ENCODE measurements at regions not wholly inside any gene's neighbourhood (a gene's known extent, or its start where the extent isn't known, plus 50 kb on each side); places are given as distances from the start of the nearest gene placed in this dataset.
A peak's percentile ranks its signal among the peaks of the same experiment; 100 is the strongest.
"Not testable (repeated sequence)": the region's sequence is repeated elsewhere in the genome, so short reads cannot be mapped to it uniquely, and the experiment has no call there.

DNA sequence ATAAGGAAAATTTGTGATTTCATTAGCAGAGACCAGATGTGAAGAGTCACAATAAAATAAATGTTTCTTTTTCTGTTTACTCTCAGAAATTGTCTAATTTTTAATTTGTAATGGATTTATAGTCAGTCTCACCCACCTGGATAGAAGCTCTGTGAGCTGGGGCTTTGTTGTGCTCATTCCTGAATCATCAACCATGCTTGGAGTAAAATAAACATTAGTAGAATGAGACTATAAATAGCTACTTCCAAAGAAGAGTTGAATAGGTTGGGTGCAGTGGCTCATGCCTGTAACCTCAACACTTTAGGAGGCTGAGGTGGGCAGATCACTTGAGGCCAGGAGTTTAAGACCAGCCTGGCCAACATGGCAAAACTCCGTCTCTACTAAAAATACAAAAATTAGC, 185.3 kb upstream of the FBXO33 start:
- no peak for DNase-seq (ENCODE audit: low read depth)

DNA sequence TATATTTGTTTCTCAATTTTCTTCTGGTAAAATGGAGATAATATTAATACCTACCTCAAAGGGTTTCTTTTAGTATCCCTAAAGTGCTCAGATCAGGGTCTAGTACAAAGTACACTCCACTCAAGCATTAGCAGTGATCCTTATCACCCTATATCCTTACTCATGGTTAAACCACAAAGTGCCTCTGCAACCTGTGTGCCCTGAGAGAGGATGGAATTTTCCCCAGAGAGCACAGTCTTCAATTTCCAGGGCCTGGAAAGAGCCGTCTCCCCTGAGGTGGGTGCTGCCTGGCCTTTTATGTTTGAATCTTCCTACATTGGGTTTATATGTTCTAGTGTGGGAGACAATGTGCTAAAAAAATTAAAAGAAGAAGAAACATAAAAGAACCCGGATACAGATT, 183.1 kb upstream of the FBXO33 start:
- no peak for DNase-seq (ENCODE audit: low read depth)
- no peaks in the 10 kb centered on the region for H3K4me1 ChIP-seq (ENCODE audit: control insufficient read depth, insufficient read depth, low read length)
- H3K9me3 ChIP-seq (ENCODE audit: control insufficient read depth, low read length), result no peaks in the 10 kb centered on the region

More for the DNA sequence above, 185.3 kb upstream of the FBXO33 start:
- Histone ChIP-seq H3K4me1 (ENCODE audit: control insufficient read depth, insufficient read depth, low read length) (no peaks in the 10 kb centered on the region), H3K9me3 (ENCODE audit: control insufficient read depth, low read length) (no peaks in the 10 kb centered on the region), H3K27me3 (replicated peaks; ENCODE audit: control insufficient read depth, insufficient read depth, low read length) (no peaks in the 10 kb centered on the region), H3K9ac (ENCODE audit: low read length) (no peak overlapping the region), H3K4me3 (ENCODE audit: low read length) (no peak overlapping the region), H3K36me3 (ENCODE audit: control insufficient read depth, insufficient read depth, low read length, severe bottlenecking) (no peaks in the 10 kb centered on the region)

DNA sequence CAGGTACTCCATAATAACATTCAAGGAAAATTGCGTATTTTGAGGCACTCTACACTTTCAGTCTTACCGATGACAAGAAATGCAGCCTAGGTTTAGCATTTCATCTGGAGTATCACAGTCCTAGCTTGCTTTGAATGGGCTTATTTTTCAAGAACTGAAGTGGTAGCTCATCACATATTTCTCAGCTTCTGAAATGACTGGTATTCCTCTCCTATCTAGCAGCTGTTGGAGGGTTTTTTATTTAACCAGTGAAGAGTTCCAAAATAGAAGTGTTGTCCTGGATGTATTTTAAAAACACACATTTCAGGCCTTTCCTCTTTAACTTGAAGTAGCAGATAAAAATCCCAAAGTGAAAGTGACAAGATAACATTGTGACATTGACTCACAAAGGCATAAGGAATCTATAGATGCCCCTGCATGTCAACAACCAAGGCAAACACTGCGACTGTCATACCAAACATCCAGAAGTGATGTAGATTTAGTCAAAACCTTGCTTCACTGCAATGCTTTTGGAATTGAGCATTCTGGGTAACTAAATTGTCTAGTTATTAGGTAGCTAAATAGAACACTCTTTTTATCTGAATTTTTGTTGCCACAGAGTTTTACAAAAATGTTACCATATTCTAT, 182.2 kb upstream of the FBXO33 start:
- no peaks in the 10 kb centered on the region for H3K27me3 ChIP-seq (replicated peaks; ENCODE audit: control insufficient read depth, insufficient read depth, low read length)
- no peaks in the 10 kb centered on the region for H3K9me3 ChIP-seq (ENCODE audit: control insufficient read depth, low read length)
- no peaks in the 10 kb centered on the region for H3K4me1 ChIP-seq (ENCODE audit: control insufficient read depth, insufficient read depth, low read length)
- DNase-seq (ENCODE audit: low read depth), result no peak
- no peak overlapping the region for H3K4me3 ChIP-seq (ENCODE audit: low read length)
- no peak overlapping the region for H3K9ac ChIP-seq (ENCODE audit: low read length)
- no peaks in the 10 kb centered on the region for H3K36me3 ChIP-seq (ENCODE audit: control insufficient read depth, insufficient read depth, low read length, severe bottlenecking)

More for the DNA sequence above, 183.1 kb upstream of the FBXO33 start:
- Histone ChIP-seq H3K9ac (ENCODE audit: low read length) (no peak overlapping the region), H3K36me3 (ENCODE audit: control insufficient read depth, insufficient read depth, low read length, severe bottlenecking) (no peaks in the 10 kb centered on the region), H3K27me3 (replicated peaks; ENCODE audit: control insufficient read depth, insufficient read depth, low read length) (no peaks in the 10 kb centered on the region), H3K4me3 (ENCODE audit: low read length) (no peak overlapping the region)

DNA sequence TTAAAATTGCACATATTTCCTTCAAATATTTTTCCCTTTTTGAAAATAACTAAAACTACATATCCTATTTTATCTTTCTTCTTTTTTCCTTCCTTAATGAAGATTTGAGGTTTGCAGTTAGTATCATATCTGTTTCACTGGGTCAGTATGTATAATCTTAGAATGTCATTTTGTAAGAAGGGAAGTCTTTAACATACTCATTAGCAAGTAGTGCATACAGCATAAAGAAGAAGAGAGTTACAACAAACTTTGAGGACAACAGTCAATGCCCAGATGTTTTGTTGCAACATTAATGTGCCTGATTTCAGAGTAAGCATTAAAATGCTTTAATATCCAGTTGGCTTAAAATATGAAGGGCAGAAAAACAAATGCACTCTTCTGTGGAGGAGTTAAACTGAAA, 176.9 kb upstream of the FBXO33 start:
- Histone ChIP-seq H3K36me3 (ENCODE audit: control insufficient read depth, insufficient read depth, low read length, severe bottlenecking) (no peaks in the 10 kb centered on the region), H3K27me3 (replicated peaks; ENCODE audit: control insufficient read depth, insufficient read depth, low read length) (no peaks in the 10 kb centered on the region), H3K4me1 (ENCODE audit: control insufficient read depth, insufficient read depth, low read length) (no peaks in the 10 kb centered on the region), H3K9ac (ENCODE audit: low read length) (no peak overlapping the region), H3K4me3 (ENCODE audit: low read length) (no peak overlapping the region), H3K9me3 (ENCODE audit: control insufficient read depth, low read length) (peaks cover 2% of the 10 kb centered on the region)
- DNase-seq (ENCODE audit: low read depth), result no peak

DNA sequence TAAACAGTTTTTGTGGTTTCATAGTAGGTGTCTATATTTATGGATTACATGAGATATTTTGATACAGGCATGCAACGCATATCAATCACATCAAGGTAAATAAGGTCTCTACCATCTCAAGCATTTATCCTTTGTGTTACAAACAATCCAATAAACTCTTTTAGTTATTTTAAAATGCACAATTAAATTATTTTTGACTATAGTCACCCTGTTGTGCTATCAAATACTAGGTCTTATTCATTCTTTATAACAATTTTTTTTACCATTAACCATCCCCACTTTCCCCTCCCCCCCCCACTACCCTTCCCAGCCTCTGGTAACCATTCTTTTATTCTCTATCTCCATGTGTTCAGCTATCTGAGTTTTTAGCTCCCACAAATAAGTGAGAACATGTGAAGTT, 175.7 kb upstream of the FBXO33 start:
- Histone ChIP-seq H3K4me1 (ENCODE audit: control insufficient read depth, insufficient read depth, low read length) (no peaks in the 10 kb centered on the region), H3K4me3 (ENCODE audit: low read length) (no peak overlapping the region), H3K9me3 (ENCODE audit: control insufficient read depth, low read length) (peaks cover 2% of the 10 kb centered on the region), H3K36me3 (ENCODE audit: control insufficient read depth, insufficient read depth, low read length, severe bottlenecking) (no peaks in the 10 kb centered on the region), H3K27me3 (replicated peaks; ENCODE audit: control insufficient read depth, insufficient read depth, low read length) (no peaks in the 10 kb centered on the region), H3K9ac (ENCODE audit: low read length) (no peak overlapping the region)
- DNase-seq (ENCODE audit: low read depth), result no peak

DNA sequence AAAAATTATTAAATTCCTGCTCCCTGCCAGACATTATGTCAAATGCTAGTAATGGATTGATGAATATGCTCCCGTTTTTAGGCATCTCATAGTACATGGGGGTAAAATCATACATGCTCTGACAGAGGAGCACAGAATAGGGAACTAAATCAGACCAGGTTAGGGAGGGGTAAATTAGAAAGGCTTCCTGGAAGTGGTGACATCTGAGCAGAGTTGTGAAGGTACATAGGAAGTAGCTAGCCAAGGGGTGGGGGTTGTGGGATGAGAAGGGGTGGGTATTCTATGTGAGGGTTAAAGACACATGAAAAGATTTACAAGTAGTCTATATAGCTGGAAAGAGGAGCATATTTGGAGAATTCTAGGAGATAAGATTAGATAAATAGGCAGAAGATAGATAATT, 171.7 kb upstream of the FBXO33 start:
- no peak for DNase-seq (ENCODE audit: low read depth)
- no peak overlapping the region for H3K9ac ChIP-seq (ENCODE audit: low read length)
- H3K4me3 ChIP-seq (ENCODE audit: low read length), result no peak overlapping the region
- no peaks in the 10 kb centered on the region for H3K4me1 ChIP-seq (ENCODE audit: control insufficient read depth, insufficient read depth, low read length)
- H3K9me3 ChIP-seq (ENCODE audit: control insufficient read depth, low read length), result peaks cover 2% of the 10 kb centered on the region
- no peaks in the 10 kb centered on the region for H3K27me3 ChIP-seq (replicated peaks; ENCODE audit: control insufficient read depth, insufficient read depth, low read length)
- H3K36me3 ChIP-seq (ENCODE audit: control insufficient read depth, insufficient read depth, low read length, severe bottlenecking), result no peaks in the 10 kb centered on the region

DNA sequence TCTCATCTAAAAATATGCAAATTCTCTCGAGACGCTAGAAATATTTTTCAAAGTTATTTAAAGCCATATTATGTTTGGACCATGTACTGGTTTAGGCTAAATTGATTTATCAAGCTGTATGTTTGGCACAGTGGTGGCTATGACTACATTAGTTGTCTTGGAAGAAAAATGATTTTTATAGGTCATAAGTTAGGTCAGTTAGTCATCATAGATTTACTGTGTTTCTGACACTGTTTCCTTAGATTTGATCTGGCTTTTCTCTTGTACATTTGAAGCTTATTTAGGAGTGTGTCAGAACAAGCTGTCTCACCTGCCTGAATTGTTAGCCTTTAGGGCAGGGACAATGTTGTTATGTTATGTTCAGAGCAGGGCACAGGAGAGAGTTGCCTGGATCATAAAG, 161.1 kb upstream of the FBXO33 start:
- H3K9me3 ChIP-seq (ENCODE audit: control insufficient read depth, low read length), result no peaks in the 10 kb centered on the region
- DNase-seq (ENCODE audit: low read depth), result no peak

DNA sequence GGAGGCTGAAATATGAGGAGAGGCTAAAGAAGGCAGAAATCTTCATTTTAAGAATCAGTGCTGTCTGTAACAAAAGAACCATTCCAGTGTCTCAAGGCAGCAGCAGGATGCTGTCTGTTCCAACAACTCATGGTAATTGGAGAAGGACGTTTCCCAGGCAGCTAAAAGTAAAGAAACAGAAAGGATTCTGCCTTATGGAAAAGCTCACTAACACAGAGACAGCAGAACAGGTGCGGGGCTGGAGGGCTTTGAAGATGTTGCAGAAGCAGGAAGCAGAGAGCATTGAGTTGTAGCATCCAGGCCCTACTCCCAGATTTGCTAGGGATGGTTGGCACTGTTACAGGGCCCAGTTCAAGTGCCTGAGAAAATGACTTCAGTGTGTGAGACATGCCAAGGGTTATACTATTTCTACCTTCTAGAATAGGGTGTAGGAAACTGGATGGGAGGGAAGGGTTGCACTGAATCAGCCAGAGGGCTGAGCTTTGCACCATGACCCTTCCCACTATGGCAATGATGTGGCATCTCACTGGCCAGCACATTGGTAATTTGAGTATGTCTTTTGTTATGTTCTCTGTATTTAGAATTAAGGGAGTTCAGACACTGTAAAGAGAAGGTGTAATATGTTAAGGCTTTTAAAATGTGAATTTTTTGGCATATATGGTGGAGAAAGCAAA, 160.0 kb upstream of the FBXO33 start:
- Histone ChIP-seq H3K9me3 (ENCODE audit: control insufficient read depth, low read length) (no peaks in the 10 kb centered on the region), H3K9ac (ENCODE audit: low read length) (no peak overlapping the region), H3K27me3 (replicated peaks; ENCODE audit: control insufficient read depth, insufficient read depth, low read length) (no peaks in the 10 kb centered on the region), H3K4me3 (ENCODE audit: low read length) (no peak overlapping the region), H3K36me3 (ENCODE audit: control insufficient read depth, insufficient read depth, low read length, severe bottlenecking) (no peaks in the 10 kb centered on the region), H3K4me1 (ENCODE audit: control insufficient read depth, insufficient read depth, low read length) (peaks cover 3% of the 10 kb centered on the region)
- no peak for DNase-seq (ENCODE audit: low read depth)

More for the DNA sequence above, 161.1 kb upstream of the FBXO33 start:
- Histone ChIP-seq H3K36me3 (ENCODE audit: control insufficient read depth, insufficient read depth, low read length, severe bottlenecking) (no peaks in the 10 kb centered on the region), H3K4me3 (ENCODE audit: low read length) (no peak overlapping the region), H3K9ac (ENCODE audit: low read length) (no peak overlapping the region), H3K4me1 (ENCODE audit: control insufficient read depth, insufficient read depth, low read length) (peaks cover 3% of the 10 kb centered on the region), H3K27me3 (replicated peaks; ENCODE audit: control insufficient read depth, insufficient read depth, low read length) (no peaks in the 10 kb centered on the region)

DNA sequence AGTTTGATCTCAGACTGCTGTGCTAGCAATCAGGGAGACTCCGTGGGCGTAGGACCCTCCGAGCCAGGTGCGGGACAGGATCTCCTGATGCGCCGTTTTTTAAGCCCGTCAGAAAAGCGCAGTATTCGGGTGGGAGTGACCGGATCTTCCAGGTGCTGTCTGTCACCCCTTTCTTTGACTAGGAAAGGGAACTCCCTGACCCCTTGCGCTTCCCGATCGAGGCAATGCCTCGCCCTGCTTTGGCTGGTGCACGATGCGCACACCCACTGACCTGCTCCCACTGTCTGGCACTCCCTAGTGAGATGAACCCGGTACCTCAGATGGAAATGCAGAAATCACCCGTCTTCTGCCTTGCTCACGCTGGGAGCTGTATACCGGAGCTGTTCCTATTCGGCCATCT, 157.6 kb upstream of the FBXO33 start:
- H3K4me1 ChIP-seq (ENCODE audit: control insufficient read depth, insufficient read depth, low read length); DNase-seq (ENCODE audit: low read depth); H3K36me3 ChIP-seq (ENCODE audit: control insufficient read depth, insufficient read depth, low read length, severe bottlenecking); H3K4me3 ChIP-seq (ENCODE audit: low read length); H3K9me3 ChIP-seq (ENCODE audit: control insufficient read depth, low read length); H3K9ac ChIP-seq (ENCODE audit: low read length); H3K27me3 ChIP-seq (replicated peaks; ENCODE audit: control insufficient read depth, insufficient read depth, low read length): not testable (repeated sequence)

DNA sequence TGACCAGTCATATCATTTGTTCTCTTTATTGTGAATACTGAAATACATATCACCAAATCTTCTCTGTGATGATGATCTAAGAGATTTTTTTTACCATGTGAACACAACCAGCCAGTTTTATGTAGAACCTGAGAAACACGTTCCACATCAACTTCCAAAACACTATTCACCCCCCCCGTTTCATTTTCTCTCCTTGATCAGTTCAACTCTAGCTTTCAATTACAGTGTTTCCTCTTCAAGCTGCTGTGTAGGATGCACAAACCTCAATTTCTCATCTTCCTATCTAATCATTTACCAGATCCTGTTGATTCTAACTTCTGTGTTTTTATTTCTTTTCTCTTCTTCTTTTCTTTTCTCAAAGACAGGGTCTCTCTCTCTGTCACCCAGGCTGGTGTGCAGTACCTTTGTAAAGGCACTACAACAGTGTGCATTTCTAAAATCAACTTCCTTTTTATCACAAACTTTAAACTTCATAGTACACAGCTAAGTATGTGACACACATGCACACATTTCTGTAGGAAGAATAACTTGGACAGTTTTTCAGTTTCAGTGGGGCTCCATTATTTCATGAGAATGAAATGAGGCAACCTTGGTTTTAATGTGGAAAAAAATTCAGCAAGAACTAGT, 149.9 kb upstream of the FBXO33 start:
- no peaks in the 10 kb centered on the region for H3K27me3 ChIP-seq (replicated peaks; ENCODE audit: control insufficient read depth, insufficient read depth, low read length)

DNA sequence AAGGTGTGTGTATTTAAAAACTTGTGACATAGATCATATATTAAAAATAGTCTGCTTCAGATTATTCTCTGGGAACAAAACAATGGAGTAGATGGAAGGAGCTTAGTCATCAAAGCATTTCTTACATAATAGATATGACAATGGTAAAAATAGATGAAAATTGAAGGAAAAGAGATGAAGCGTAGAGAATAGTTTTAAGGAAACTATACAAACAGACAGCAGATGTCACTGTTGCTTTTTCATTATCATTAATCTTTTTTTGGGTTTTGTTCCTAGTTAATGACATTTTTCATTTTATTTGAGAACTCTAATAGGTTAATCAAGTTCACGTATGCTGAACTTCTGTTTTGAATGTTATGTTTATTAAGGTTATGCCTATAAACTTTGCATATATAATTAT, 149.2 kb upstream of the FBXO33 start:
- Histone ChIP-seq H3K9me3 (ENCODE audit: control insufficient read depth, low read length) (no peaks in the 10 kb centered on the region), H3K36me3 (ENCODE audit: control insufficient read depth, insufficient read depth, low read length, severe bottlenecking) (no peaks in the 10 kb centered on the region), H3K27me3 (replicated peaks; ENCODE audit: control insufficient read depth, insufficient read depth, low read length) (no peaks in the 10 kb centered on the region), H3K9ac (ENCODE audit: low read length) (no peak overlapping the region), H3K4me3 (ENCODE audit: low read length) (no peak overlapping the region), H3K4me1 (ENCODE audit: control insufficient read depth, insufficient read depth, low read length) (no peaks in the 10 kb centered on the region)
- DNase-seq (ENCODE audit: low read depth), result peak; percentile 3

More for the DNA sequence above, 149.9 kb upstream of the FBXO33 start:
- no peak overlapping the region for H3K9ac ChIP-seq (ENCODE audit: low read length)
- DNase-seq (ENCODE audit: low read depth), result no peak
- H3K4me3 ChIP-seq (ENCODE audit: low read length), result no peak overlapping the region
- H3K36me3 ChIP-seq (ENCODE audit: control insufficient read depth, insufficient read depth, low read length, severe bottlenecking), result no peaks in the 10 kb centered on the region
- H3K9me3 ChIP-seq (ENCODE audit: control insufficient read depth, low read length), result no peaks in the 10 kb centered on the region
- no peaks in the 10 kb centered on the region for H3K4me1 ChIP-seq (ENCODE audit: control insufficient read depth, insufficient read depth, low read length)

Data from adipocyte (in vitro differentiated cells).